Endothelial cell of hepatic sinusoid (primary cell): ENCODE measurements at regions not wholly inside any gene's neighbourhood (a gene's known extent, or its start where the extent isn't known, plus 50 kb on each side); places are given as distances from the start of the nearest gene placed in this dataset.

Source experiments
- in situ Hi-C: cut with HindIII; loops from 2 replicates; pipeline ENCODE4 v1.10.0; 2017; ENCODE audit warnings: low sequenced_read_pairs

DNA sequence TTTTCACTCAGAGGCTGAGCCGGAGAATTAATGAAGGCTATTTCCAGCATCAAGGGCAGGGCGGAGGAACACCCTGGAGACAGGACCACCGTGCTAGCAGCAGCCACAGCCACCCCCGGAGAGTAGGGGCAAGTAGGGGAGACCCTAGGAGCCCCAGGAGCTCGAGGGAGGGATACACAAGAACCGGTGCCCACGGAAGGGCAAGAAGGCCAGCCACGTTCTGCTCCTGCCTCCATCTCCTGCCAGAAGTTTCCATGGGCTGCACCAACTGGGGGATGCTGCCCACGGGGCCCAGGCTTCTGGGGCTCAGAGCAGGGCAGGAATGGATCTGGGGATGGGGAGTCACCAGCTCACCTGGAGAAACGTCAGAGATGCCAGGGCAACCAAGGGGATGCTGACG, 626.8 kb downstream of the TBC1D22A start:
- in situ Hi-C loops = no loop called here

DNA sequence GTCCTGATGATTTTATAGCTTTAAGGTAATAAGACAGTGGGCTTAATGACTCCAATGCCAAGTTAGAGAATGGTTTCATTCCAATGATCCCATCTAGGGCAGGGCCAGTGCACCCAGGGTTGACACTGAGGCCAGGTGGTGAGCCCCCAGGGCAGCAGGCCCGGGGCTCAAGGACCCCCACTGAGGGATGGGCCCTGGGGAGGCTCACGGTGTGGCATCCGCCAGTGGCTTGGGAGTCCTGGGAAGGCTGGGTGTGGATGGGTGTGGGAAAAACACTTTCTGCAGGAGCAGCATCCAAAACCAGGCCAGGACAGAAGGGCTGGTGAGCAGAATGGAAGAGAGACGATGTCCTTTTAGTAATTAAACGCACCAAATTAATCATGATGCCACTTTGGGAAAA, 626.3 kb downstream of the TBC1D22A start:
- in situ Hi-C loops = no loop called here

DNA sequence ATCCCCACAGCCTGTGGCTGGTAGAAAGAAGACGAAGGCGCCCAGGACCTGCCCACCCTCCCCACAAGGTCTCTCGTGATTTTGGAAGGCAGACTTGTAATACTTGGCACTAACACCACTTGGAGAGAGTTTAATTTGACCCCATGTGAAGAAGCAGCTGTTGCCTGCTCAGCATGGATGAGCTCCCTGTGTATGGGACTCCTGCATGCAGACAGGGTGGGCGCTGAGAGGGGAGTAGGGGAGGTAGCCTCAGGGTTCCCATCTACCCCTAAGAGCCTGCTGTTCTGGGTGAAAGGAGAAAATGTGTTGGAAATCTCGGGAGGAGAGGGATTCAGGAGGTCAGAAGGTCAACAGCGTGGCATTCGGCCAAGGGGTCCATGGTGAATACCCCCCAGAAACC, 625.9 kb downstream of the TBC1D22A start:
- in situ Hi-C loops = no loop called here

DNA sequence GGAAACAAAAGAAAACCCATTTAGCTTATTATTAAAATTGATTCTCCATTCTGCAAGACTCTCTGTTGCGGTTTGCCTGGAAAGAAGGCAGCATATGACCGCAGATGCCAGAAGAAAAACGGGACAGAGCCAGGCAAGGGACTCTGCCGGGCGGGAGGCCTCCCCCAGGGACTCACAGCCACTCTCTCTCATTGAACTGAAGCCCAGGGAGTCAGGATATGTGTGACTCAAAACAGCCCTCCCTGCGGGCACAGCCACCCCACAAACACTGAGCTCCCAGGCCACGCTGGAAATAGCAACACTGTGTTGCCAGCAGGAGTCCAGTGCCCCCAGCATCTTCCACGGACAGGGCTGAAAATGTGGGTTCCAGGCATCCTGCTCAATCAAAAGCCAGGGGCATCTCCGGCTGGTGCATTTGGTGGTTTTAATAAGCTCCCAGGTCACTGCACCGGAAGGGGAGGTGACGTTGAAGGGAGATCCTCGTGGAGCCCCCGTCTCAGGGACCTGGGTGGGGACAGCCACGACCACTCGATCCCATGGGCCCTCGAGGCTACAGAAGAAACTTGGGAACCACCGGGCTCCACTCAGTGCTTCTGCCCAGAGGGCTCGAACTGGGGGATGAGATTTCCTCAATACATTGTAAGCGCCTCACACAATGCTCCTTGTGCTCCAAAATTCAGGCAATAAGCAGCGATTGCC, 624.5 kb downstream of the TBC1D22A start:
- in situ Hi-C loops = no loop called here

DNA sequence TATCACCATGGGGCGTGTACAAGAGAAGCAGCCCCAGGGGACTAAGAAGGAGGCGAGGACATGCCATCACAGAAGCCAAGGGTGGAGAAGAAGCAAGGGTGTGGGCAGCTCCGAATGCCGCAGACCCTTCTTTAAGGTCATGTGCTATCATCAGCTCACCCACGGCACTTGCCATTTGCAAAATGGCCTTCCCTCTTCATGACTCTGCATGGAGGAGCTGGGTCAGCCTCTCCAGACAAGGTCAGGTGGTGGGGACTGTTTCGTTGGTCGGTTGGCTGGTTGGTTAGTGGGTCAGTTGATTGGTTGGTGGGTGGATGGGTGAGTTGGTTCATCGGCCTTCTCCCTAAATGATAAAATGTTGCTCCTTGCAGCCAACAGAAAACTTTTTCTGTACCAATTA, 622.5 kb downstream of the TBC1D22A start:
- in situ Hi-C loops = no loop called here

DNA sequence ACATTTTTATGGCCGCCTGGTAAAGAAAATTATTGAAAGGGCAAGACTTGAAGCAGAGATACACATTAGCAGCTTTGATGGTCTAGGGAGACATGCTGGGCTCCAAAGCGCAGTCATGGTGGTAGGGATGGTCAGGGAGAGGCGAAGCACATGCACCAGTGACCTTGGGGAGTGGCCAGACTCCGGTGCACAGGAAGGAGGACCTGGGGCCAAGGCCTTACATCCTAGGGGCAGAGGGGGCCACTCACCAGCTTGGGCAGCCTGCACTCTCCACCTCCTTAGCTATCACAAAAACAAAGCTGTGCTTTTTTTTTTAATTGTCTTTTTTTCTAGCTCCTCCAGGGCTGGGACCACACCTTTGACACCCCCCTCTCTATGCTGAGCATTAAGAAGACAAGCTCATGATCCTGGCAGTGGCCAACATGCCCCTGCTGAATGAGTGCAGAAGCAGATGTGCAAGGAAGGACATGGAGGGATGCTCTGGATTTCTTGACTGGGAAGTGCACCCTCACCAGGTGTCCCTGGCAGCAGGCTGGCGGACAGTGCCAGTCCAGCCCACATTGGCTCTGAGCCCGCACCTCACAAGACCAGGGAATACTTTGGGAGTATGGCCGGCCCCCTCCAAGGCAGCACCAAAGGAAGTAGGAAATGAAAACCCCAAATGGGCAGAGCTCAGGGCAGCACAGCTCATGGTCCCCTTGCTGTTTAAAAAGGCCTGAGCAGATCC, 619.9 kb downstream of the TBC1D22A start:
- in situ Hi-C loops = no loop called here

DNA sequence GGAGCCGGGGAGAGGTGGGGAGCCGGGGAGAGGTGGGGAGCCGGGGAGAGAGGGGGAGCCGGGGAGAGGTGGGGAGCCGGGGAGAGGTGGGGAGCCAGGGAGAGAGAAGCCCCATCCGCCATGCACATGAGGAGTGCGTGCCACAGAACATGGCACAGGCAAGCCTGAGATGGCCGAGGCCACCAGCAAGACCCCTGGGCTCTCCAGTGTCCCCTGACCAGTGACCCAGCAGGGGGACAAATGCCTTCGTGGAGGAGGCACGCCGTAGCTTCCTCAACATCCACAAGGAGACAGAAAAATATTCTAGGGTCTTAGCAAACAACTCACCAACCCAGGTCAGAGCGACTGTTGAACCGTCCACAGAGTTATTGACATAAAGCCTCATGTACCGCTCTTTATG, 618.8 kb downstream of the TBC1D22A start:
- in situ Hi-C loops = no loop called here

DNA sequence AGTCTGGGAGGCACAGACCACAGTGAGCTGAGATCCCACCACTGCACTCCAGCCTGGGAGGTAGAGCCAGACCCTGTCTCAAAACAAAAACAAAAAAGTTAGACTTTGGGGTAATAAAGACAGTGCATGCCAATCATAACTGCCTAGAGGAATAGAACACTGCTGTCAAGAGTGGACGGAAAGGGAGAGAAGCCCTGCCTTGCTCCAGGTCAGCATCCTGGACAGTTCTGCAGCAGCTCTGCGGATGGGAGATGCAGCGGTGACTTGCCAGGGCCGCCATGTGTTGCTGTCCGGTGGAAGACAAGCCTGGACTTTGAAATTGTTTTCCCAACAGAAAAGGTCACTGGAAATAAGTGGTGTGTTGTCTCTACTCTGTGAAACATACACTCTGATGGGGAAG, 618.2 kb downstream of the TBC1D22A start:
- in situ Hi-C loops = no loop called here

DNA sequence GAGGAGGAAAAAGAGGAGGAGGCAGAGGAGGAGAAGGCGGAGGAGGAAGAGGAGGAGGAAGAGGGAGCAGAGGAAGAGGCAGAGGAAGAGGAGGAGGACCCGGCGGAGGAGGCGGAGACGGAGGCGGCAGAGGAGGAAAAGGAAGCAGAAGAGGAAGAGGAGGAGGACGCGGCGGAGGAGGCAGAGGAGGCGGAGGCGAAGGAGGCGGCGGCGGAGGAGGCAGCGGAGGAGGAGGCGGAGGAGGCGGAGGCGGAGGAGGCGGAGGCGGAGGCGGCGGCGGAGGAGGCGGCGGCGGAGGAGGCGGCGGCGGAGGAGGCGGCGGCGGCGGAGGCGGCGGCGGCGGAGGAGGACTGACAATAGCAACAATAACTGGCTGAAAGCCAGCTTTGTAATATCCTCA, 616.6 kb downstream of the TBC1D22A start:
- in situ Hi-C loops = no loop called here

DNA sequence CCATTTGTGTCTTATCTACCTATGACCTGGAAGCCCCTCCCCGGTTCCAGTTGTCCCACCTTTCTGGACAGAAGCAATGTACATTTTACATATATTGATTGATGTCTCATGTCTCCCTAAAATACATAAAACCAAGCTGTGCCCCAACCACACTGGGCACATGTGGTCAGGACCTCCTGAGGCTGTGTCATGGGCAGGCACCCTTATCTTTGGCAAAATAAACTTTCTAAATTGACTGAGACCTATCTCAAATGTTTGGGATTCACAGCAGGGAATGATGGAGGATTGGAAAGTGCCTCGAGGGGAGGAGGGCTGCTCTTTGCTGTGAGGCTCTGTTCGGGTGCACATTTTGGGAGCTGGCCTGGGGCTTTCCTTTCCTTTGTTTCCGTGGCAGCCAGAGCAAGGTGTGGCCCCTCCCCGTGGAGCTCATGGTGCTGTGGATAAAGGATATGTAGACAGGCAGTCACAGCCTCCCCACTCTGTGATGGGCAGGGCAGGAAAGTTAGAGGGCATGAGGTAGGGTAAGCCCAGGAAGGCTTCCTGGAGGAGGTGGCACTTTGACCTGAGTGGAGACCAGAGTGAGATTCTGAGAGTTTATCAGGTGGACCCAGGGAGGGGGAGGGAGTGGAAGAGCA, 615.6 kb downstream of the TBC1D22A start:
- in situ Hi-C loops = no loop called here

DNA sequence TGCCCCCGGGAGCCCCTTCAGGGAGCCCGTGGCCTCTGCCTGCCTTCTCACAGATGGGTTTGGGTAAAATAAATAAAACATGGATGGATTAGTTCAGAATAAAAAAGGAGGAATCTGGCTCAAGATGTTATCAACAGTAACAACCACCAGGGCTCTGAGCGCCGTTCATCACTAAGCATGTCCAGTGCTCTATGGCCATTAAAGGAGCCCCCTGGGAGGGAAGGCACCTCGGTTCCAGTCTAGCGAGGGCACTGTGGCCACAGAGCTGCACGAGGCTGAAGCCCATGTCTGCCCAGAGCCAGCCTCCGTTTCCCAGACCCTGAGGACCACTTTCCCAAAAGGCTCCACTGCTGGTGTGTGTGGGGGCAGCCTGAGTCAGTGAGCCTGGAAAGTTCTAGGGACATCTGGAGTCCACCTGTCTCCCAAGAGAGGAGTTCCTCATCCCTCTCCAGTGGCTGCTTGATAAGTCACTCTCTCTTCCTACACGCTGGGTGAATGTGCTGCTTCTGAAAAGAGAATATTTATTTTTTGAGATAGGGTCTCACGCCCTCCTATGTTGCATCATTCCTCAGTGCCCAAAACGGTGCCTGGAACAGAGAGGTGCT, 614.6 kb downstream of the TBC1D22A start:
- in situ Hi-C loops = no loop called here

DNA sequence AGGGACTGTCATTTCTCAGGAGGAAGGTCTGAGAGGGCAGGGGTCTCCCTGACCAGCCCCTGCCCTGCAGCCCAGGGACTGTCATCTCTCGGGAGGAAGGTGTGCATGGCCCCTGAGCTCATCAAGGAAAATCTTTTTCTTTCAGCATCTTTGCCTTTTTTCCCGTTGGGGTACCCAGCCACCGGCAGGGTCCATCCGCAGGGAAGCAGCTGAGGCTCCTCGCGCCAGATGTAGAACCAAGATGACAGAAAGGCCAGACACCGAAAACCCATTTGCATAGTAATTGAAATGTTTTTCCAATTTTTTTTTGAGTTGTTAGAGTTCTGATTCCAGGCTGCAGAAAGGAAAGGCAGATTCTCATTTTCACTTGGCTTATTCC, 613.9 kb downstream of the TBC1D22A start:
- in situ Hi-C loops = no loop called here

DNA sequence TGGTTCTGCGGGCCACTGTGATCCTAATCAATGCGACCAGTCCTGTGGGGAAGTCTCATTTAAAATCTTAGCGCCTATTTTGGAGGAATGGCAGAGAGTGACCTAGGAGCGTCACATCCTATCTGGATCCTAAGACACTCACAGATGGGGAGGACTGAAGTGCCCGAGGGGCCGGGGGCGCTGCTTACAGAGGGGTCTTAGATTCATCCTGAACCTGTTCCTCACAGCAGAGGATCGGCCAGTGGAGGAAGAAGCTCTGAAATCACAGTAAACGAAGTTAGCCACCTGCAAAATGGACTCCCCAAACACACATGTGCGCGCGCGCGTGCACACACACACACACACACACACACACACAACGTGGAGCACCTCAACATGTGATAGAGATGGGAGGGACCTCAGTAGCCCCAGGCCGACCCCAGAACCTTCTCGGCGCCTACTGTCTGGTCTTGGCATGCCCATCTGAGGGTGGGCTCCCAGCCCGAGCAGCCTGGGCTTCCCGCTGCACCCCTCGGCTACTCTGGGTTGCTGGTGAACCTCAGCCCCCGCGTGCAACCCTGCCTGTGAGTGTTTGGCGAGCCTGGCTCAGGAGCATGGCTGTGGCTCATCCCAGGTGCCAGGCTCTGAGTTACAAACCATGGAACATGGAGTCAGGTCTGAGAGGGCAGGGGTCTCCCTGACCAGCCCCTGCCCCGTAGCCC, 613.3 kb downstream of the TBC1D22A start:
- in situ Hi-C loops = no loop called here

DNA sequence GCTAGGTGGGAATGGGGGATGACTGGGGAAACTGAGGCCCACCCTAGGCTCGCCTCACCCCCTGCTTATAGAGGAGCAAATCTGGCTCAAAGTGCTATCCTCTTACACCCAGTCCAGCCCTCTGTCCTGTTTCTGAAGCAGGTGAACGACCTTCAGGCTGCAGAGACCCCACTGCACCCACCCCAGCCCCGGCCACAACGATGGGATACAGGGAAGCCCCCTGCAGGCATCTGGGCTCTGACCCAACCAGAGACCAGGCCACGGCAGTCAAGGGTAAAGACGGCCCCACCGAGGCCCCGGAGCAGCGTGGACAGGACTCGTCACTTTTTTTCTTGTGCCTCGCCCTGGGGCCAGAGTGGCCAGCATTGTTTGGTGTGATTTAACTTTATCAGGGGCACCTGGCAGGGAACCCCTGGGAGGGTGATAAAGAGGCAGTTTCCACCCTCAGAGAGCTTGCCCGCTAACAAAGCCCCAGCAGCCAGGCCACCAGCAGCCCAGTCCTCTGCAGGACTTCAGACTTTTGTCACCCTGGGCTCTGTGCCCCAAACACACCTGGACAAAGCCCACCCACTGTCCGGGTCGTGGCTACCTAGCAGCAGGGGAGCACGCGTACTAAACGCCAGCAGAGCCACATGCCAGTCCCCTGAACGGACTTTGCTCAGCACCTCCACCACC, 612.6 kb downstream of the TBC1D22A start:
- in situ Hi-C loops = loop anchor here (5.0 kb wide), 2 partner anchors 58 to 62 kb away; no protein-coding TSS in a partner anchor

DNA sequence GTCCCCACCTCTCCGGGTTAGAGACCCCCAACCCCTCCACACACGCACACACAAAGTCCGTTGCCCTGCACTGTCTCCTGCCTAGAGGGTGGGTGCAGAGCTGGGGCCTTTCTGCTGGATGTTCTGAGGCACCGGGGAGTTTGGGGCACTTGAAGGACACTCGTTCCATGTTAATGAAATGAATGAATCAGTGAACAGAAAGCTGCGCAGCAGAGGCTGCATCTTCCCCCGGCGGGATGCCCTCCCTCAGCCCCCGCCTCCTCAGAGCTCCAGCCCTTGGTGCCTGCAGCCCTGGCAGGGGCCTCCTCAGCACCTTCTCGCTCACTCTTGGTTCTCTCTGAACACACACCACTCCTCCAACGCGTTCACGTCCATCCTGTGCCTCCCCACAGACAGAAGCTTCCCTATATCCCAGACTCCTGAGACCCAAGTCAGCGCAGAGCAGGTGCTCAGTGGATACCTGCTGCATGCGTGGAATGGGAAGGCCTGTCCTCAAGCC, 611.9 kb downstream of the TBC1D22A start:
- in situ Hi-C loops = loop anchor here (5.0 kb wide), 2 partner anchors 57 to 63 kb away; no protein-coding TSS in a partner anchor

DNA sequence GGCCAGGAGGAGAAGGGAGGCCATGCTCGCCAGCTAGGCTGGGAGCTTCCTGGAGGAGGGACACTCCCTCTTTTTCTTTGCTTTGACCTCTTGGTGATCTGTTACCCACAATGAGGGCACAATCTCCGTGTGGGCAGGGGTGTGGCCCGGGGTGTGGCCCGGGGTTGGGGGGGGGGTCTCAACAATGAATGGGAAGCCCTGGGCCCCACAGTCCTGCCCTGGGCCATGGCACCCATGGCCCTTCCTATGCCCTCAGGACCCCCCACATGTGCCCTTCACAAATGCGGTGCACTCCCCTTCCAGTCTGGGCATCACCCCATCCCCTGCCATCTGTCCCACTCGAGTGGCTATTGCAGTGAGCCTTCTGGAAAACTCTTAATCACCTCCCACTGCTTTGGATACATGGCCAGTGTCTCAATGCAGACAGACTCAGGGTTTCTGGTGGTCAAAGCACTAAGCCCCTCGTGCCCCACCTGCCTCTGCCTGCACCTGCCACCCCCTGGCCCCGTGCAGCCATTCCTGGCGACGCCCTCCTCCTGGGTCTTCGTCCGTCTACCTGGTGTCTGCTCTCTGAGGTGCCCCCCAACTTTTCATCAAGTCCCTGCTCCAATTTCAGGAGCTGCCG, 611.3 kb downstream of the TBC1D22A start:
- in situ Hi-C loops = loop anchor here (5.0 kb wide), 2 partner anchors 56 to 64 kb away; no protein-coding TSS in a partner anchor

DNA sequence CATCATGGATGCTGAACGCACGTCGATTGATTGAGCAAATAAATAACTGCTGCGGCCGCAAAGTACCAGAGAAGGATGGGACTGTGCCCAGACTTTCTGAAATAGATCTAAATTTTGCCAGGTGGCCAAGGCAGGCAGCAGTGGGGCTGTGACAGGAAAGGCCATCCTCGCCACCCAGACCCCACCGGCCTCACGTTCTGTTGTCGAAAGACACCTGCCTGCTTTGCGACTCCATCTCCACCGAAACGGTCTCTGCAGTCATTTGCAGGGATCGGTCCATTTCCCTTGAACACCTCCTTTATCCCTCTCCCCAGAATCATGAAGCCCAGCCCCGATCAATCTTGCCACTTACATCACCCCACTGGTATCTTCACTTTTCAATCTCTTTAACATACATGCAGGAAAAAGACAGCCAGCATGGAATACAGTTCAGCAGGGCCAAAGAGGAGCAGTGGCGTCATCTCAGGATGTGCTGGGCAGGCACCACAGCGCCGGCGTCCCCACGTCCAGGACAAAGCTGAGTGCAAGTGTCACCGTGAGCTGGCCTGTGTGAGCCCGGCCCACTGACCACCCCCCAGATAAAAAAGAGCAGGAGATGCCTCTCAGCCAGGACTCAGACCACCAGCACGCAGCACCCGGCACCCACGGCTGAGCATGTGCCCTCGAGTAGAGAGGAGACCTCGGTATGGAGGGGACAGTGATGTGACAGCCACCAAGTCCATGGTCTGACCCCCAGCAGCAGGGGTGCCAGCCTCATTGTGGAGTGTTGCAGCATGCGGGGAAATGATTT, 610.3 kb downstream of the TBC1D22A start:
- in situ Hi-C loops = loop anchor here (5.0 kb wide), 2 partner anchors 55 to 65 kb away; no protein-coding TSS in a partner anchor

DNA sequence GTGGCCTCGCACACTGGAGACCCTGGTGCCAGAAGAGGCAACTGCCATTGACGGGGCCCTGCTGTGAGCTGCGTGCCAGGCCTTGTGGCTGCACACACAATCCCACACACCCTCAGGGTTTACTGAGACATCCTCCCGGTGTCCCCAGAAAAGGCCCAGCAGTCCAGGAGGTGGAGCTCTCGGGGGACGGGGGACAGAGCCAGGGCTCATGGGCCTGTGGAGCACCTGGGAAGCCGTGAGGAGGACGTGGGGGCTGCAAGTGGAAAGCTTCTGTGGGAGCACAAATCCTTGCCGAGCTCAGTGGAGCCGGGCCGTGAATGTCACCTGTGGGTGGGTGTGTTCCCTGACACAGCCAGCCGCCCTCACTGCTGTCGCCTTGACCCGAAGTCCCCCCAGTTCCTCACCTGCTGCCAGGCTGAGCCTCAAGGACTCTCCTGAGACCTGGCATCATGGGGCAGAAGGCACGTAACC, 609.7 kb downstream of the TBC1D22A start:
- in situ Hi-C loops = loop anchor here (5.0 kb wide), 2 partner anchors 55 to 65 kb away; no protein-coding TSS in a partner anchor
